Esophagus squamous epithelium (tissue), 4 donors: ENCODE measurements at regions not wholly inside any gene's neighbourhood (a gene's known extent, or its start where the extent isn't known, plus 50 kb on each side); places are given as distances from the start of the nearest gene placed in this dataset.

Source experiments
- POLR2A ChIP-seq, 4 donors: fragments of 450-650 bp; IDR thresholded peaks; one replicate each; pipeline ENCODE4 v1.6.1; 2017; ENCODE audit warnings: antibody characterized with exemption in 4 of 4, mild to moderate bottlenecking in 4 of 4, moderate library complexity in 3 of 4
- TF ChIP-seq, protein P1 (sequence below), 6 experiments: fragments of 450-650 bp in 4 of 6; fragments of 200-600 bp in 2 of 6; sonication (generic) in 2 of 6; IDR thresholded peaks; one replicate each; pipeline ENCODE4 v1.5.1; 2016 to 2019; ENCODE audit warnings: antibody characterized with exemption in 6 of 6, mild to moderate bottlenecking in 4 of 6, moderate library complexity in 4 of 6

DNA sequence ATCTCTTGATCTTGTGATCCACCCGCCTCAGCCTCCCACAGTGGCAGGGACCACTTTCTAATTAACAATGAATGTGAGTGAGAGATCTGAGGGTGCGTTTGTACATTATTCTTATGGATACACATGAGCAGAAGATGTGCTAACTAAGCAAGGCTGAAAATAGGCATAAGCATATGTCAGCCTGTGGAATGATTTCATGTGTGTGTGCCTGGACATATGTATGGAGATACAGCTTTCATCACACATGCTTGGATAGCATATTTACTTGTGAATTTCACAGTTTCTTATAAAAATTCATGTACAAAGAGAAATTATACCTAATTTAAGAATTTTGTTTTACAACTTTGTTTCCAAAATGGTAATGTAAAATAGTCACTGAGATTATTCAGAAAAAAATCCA lies 565.6 kb downstream of the MTRR start:
- TF ChIP-seq, protein P1, sequence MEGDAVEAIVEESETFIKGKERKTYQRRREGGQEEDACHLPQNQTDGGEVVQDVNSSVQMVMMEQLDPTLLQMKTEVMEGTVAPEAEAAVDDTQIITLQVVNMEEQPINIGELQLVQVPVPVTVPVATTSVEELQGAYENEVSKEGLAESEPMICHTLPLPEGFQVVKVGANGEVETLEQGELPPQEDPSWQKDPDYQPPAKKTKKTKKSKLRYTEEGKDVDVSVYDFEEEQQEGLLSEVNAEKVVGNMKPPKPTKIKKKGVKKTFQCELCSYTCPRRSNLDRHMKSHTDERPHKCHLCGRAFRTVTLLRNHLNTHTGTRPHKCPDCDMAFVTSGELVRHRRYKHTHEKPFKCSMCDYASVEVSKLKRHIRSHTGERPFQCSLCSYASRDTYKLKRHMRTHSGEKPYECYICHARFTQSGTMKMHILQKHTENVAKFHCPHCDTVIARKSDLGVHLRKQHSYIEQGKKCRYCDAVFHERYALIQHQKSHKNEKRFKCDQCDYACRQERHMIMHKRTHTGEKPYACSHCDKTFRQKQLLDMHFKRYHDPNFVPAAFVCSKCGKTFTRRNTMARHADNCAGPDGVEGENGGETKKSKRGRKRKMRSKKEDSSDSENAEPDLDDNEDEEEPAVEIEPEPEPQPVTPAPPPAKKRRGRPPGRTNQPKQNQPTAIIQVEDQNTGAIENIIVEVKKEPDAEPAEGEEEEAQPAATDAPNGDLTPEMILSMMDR (IDR thresholded peaks at IDR 0.05) = no peak
- no peak for TF ChIP-seq POLR2A (IDR thresholded peaks at IDR 0.05)
